Activated T-helper 1 cell treated with anti-CD3 and anti-CD28 coated beads, Interleukin-12 subunit alpha, Interleukin-12 subunit beta, Interleukin-2, Interleukin-4 antibody, amounts not matched to agents 30 ng/mL and 10 ng/mL and 1 ng/mL, durations not matched to agents 14 hours and 24 hours and 36 hours (primary cell): ENCODE measurements at regions not wholly inside any gene's neighbourhood (a gene's known extent, or its start where the extent isn't known, plus 50 kb on each side); places are given as distances from the start of the nearest gene placed in this dataset.
"Not testable (repeated sequence)": the region's sequence is repeated elsewhere in the genome, so short reads cannot be mapped to it uniquely, and the experiment has no call there.

ENCODE experiments used
- DNase-seq: peaks from one replicate; pipeline ENCODE4 v3.0.0; 2021; ENCODE audit warnings: low spot score
- H3K27ac Mint-ChIP-seq: one replicate; pipeline ENCODE4 v1.8.0; 2021; ENCODE audit warnings: mild to moderate bottlenecking, mixed read lengths
- H3K27me3 Mint-ChIP-seq: one replicate; pipeline ENCODE4 v1.8.0; 2022; ENCODE audit warnings: mild to moderate bottlenecking, moderate library complexity, mixed read lengths; ENCODE audit not compliant: insufficient read depth
- H3K36me3 Mint-ChIP-seq: one replicate; pipeline ENCODE4 v1.8.0; 2021; ENCODE audit warnings: low read depth, mixed read lengths
- H3K4me1 Mint-ChIP-seq: one replicate; pipeline ENCODE4 v1.8.0; 2021; ENCODE audit warnings: low read depth, mixed read lengths
- H3K4me3 Mint-ChIP-seq: one replicate; pipeline ENCODE4 v1.8.0; 2021; ENCODE audit warnings: mild to moderate bottlenecking, moderate library complexity, mixed read lengths
- H3K9me3 Mint-ChIP-seq: one replicate; pipeline ENCODE4 v1.8.0; 2021; ENCODE audit warnings: mixed read lengths
- intact Hi-C: fragments of 100-400 bp; cut with micrococcal nuclease; formaldehyde crosslinking; loops from one replicate; pipeline ENCODE4 v1.15.1; 2024

DNA sequence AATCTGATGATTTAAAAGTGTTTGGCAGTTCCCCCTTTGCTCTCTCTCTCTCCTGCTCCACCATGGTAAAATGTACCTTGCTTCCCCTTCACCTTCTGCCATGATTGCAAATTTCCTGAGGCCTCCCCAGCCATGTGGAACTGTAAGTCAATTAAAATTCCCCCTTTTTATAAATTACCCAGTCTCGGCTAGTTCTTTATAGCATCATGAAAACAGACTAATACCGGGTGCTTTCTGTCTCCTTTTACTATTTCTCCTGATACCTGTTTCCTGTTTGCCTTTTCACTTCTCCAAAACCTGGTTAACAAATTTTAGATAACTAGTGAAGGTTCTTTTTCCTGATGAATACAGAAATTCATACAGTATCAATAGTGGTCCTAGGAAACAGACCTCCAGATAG is 1670.3 kb downstream of the MRPL39 start:
- H3K9me3 Mint-ChIP-seq, result no peaks in the 10 kb centered on the region
- intact Hi-C loops, result loop anchor here (2.0 kb wide), 1 partner anchor 32 kb away; no protein-coding TSS in a partner anchor
- H3K36me3 Mint-ChIP-seq, result no peaks in the 10 kb centered on the region
- DNase-seq, result no peak
- H3K27me3 Mint-ChIP-seq, result peaks cover 11% of the 10 kb centered on the region
- H3K27ac Mint-ChIP-seq, result no peak overlapping the region
- H3K4me3 Mint-ChIP-seq, result no peak overlapping the region
- no peaks in the 10 kb centered on the region for H3K4me1 Mint-ChIP-seq

DNA sequence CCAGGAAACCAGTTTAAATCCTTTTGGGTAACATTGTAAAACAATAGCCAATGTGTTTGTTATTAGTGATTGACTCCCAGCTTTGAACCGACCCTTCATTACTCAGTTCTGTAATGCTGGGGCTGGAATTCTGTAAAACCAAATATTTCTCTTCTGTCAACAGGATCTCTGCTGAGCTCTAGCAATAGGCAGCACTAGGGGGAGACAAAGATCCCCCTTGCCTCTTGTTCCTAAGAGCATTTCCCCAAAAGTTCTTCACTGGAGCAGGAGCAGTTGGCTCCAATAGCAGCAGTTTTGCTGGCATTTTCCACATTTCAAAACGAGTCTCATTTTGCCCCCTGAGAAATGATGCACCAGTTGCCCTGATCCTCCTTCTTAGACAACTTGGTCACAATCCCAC is 1671.1 kb downstream of the MRPL39 start:
- Mint-ChIP-seq H3K27ac (no peak overlapping the region), H3K36me3 (no peaks in the 10 kb centered on the region), H3K27me3 (peaks cover 8% of the 10 kb centered on the region), H3K4me1 (no peaks in the 10 kb centered on the region), H3K9me3 (no peaks in the 10 kb centered on the region), H3K4me3 (no peak overlapping the region)
- intact Hi-C loops, result loop anchor here (2.0 kb wide), 1 partner anchor 33 kb away; no protein-coding TSS in a partner anchor
- no peak for DNase-seq

DNA sequence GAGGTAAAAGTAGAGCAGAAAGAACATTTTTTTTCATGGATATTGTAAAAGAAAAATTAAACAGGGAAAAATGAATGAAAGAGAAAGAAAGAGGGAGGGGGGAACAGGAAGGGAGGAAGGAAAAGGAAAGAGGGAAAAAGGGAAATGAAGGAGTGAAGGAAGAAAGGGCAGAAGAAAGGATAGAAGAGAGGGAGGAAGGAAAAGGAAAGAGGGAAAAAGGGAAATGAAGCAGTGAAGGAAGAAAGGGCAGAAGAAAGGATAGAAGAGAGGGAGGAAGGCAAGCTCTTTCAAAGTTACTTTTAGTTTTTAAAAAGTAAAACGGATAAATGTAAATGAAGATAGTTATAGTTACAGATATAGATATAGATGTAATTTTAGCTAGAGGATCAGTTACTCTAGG is 1676.7 kb downstream of the MRPL39 start:
- Mint-ChIP-seq H3K36me3 (no peaks in the 10 kb centered on the region), H3K27ac (no peak overlapping the region), H3K4me3 (no peak overlapping the region), H3K9me3 (no peaks in the 10 kb centered on the region), H3K4me1 (no peaks in the 10 kb centered on the region), H3K27me3 (peaks cover 5% of the 10 kb centered on the region)
- no peak for DNase-seq
- intact Hi-C loops, result no loop called here

DNA sequence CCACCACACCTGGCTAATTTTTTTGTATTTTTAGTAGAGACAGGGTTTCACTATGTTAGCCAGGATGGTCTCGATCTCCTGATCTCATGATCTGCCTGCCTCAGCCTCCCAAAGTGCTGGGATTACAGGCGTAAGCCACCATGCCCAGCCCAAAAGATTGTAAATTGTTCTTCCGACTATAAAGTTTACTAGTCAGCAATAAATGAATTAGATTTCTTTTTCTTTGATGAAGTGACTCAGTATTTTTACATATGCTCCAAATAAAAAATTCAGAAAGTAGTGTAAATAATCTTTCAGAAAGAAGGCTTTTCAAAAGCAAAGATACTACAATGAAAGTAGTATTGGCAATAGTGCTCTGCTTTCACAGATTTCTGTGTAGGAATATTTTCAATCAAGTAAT is 1680.9 kb downstream of the MRPL39 start:
- H3K27ac Mint-ChIP-seq, intact Hi-C loops, H3K4me3 Mint-ChIP-seq, H3K9me3 Mint-ChIP-seq, H3K36me3 Mint-ChIP-seq, H3K27me3 Mint-ChIP-seq, DNase-seq: not testable (repeated sequence)
- peaks cover 16% of the 10 kb centered on the region for H3K4me1 Mint-ChIP-seq

DNA sequence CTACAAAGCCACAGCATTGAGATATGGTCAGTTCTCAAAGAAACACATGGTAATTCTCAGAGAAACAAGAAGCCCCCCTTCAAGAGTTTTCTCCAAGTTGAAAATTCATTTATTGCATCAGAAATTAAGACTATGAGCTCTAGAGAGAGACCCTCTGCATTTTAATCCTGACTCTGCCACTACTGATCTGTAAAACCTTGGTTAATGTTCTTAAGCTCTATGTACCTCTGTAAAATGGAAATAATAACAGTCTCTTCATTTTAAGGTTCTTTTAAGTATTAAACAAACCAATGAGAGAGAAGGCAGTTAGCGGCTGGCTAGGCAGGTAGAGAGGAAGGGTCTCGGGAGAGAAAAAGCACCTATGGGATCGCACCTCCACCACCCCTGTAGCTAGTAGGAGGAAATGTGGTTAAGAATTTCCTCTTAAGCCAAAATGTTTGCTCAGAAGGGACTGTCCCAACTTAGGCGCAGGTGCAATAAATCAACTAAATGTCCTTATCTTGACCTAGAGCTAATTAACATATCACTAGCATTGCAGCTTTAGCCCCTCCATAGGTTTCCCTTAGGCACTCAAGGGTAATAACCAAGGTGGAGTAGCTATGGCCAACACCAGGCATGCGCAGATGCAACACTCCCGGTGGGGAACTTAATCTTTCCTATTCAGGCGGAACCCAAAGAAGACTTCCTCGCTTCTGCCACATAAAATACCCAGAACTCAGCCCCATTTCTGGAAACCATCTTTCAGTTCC is 1685.4 kb downstream of the MRPL39 start:
- Mint-ChIP-seq H3K9me3 (no peaks in the 10 kb centered on the region), H3K27me3 (peaks cover 8% of the 10 kb centered on the region), H3K36me3 (no peaks in the 10 kb centered on the region), H3K27ac (no peak overlapping the region), H3K4me1 (peaks cover 19% of the 10 kb centered on the region), H3K4me3 (no peak overlapping the region)
- intact Hi-C loops, result no loop called here
- no peak for DNase-seq

DNA sequence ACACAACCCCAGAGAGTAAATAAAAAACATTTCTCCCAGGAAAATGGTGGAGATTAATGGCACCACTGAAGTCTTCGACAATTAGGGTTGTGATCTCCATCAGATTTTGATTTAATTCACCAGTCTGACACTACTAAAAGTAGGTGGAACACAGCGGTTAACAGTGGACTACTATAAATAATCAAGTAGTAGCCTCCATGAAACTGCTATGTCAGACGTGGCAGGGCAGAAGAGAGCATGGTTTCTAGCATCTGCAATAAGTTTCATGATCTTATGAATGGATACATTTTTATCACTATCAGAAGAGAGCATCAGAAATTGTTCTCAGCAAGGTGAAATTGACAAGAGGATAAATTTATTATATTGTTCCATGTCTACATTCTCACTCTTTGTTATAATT is 1706.6 kb downstream of the MRPL39 start:
- Mint-ChIP-seq H3K4me1 (no peaks in the 10 kb centered on the region), H3K27me3 (no peaks in the 10 kb centered on the region), H3K4me3 (no peak overlapping the region), H3K9me3 (peaks cover 9% of the 10 kb centered on the region), H3K36me3 (no peaks in the 10 kb centered on the region), H3K27ac (no peak overlapping the region)
- intact Hi-C loops, result no loop called here
- DNase-seq, result no peak

DNA sequence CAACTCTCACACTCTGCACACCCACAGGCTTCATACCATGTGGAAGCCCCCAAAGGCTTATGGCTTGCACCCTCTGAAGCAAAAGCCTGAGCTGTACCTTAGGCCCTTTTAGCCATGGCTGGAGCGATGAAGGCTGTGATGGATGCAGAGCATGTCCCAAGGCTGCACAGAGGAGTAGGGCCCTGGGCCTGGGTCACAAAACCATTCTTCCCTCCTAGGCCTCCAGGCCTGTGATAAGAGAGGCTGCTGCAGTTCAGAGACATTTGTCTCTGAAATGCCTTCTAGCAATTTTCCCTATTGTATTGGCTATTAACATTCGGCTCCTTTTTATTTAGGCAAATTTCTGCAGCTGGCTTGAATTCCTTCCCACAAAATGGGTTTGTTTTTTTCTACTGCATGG is 1707.7 kb downstream of the MRPL39 start:
- H3K4me3 Mint-ChIP-seq, result no peak overlapping the region
- H3K36me3 Mint-ChIP-seq, result no peaks in the 10 kb centered on the region
- intact Hi-C loops, result no loop called here
- no peak overlapping the region for H3K27ac Mint-ChIP-seq
- peaks cover 9% of the 10 kb centered on the region for H3K9me3 Mint-ChIP-seq
- no peaks in the 10 kb centered on the region for H3K4me1 Mint-ChIP-seq
- no peaks in the 10 kb centered on the region for H3K27me3 Mint-ChIP-seq
- DNase-seq, result no peak

DNA sequence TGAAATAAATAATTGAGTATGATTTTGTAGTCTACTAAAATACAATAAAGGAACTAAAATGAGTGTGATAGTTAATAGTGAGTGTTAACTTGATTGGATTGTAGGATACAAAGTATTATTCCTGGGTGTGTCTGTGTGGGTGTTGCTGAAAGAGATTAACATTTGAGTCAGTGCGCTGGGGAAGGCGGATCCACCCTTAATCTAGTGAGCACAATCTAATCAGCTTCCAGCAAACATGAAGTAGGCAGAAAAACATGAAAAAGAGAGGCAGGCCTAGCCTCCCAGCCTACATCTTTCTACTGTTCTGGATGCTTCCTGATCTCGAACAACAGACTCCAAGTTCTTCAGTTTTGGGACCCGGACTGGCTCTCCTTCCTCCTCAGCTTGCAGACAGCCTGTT is 1716.6 kb downstream of the MRPL39 start:
- H3K27ac Mint-ChIP-seq, result no peak overlapping the region
- H3K27me3 Mint-ChIP-seq, result peaks cover 1% of the 10 kb centered on the region
- H3K4me3 Mint-ChIP-seq, result no peak overlapping the region
- intact Hi-C loops, result no loop called here
- no peaks in the 10 kb centered on the region for H3K36me3 Mint-ChIP-seq
- no peaks in the 10 kb centered on the region for H3K9me3 Mint-ChIP-seq
- peaks cover 9% of the 10 kb centered on the region for H3K4me1 Mint-ChIP-seq
- no peak for DNase-seq

DNA sequence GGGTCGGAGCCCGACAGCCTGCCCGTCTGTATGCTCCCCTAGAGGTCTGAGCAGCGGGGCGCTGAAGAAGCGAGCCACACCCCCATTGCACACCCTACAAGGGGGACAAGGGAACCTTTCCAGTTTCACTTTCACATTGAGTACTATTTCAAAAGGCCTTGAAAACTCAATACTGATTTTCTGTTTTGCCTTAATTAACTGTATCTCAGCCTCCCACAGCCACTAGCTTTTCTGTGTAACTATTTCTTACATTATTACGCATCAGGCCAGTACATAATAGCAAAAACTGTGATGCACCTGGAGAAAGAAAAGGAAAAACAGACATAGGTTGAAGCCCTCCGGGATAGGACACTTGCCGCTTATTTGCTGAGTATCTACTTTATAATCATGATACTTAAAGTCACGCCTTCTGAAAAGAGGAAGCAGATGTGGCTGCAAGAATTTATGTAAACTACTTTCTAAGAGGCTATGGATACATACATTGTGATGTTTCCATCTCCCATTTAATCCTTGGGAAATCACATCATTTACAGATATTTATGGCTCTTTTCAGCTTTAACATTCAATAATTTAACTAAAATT is 1719.5 kb downstream of the MRPL39 start:
- Mint-ChIP-seq H3K27me3 (peaks cover 1% of the 10 kb centered on the region), H3K36me3 (no peaks in the 10 kb centered on the region), H3K4me3 (peak overlapping the region; percentile 55), H3K9me3 (no peaks in the 10 kb centered on the region), H3K4me1 (peaks cover 9% of the 10 kb centered on the region), H3K27ac (no peak overlapping the region)
- DNase-seq, result peak; percentile 18
- intact Hi-C loops, result no loop called here

DNA sequence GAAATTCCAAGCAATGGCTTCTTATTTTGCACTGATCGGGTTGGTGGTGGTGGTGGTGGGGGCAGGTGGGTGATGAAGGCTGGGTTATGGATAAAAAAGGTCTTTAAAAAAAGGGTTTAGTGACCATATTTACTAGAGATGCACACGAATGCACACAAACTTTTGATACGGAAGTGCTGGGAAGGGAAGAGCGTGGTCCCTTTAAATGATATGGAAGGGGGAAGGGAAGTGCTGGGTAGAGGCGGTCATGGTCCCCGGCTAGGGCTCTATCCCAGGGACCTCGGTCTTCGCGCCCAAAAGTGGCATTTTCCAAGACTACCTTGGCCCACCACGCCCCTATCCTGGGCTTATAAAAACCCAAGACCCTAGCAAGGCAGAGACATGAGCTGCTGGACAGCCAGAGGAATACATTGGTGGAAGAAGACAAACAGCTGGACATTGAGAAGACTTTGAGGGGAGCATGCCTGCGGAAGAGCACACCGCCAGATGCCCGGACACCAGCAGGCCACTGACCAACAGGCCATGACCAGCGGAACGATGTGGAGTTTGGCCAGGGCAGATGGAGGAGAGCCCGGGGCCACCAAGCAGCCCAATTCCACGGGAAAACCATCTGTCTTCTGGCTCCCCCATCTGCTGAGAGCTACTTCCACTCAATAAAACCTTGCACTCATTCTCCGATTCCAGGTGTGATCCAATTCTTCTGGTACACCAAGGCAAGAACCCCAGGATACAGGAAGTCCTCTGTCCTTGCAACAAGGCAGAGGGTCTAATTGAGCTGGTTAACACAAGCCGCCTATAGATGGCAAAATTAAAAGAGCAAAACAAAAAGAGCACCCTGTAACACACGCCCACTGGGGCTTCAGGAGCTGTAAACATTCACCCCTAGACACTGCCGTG is 1720.2 kb downstream of the MRPL39 start:
- Mint-ChIP-seq H3K36me3 (no peaks in the 10 kb centered on the region), H3K27me3 (peaks cover 1% of the 10 kb centered on the region), H3K4me1 (peaks cover 9% of the 10 kb centered on the region), H3K9me3 (no peaks in the 10 kb centered on the region), H3K4me3 (peak overlapping the region; percentile 55), H3K27ac (no peak overlapping the region)
- intact Hi-C loops, result no loop called here
- no peak for DNase-seq

DNA sequence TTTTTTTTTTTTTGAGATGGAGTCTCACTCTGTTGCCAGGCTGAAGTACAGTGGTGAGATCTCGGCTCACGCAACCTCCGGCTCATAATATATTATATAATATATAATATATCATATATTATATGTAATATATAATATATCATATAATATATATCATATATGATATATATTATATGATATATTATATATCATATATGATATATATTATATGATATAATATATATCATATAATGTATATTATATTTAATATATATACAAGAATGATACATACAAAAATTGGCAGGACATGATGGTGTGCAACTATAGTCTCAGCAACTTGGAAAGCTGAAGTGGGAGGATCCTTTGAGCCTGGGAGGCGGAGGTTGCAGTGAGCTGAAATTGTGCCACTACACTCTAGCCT is 1725.5 kb downstream of the MRPL39 start:
- Mint-ChIP-seq H3K27ac (no peak overlapping the region), H3K9me3 (no peaks in the 10 kb centered on the region), H3K27me3 (peaks cover 3% of the 10 kb centered on the region), H3K36me3 (no peaks in the 10 kb centered on the region), H3K4me3 (no peak overlapping the region), H3K4me1 (no peaks in the 10 kb centered on the region)
- intact Hi-C loops, result no loop called here
- no peak for DNase-seq

DNA sequence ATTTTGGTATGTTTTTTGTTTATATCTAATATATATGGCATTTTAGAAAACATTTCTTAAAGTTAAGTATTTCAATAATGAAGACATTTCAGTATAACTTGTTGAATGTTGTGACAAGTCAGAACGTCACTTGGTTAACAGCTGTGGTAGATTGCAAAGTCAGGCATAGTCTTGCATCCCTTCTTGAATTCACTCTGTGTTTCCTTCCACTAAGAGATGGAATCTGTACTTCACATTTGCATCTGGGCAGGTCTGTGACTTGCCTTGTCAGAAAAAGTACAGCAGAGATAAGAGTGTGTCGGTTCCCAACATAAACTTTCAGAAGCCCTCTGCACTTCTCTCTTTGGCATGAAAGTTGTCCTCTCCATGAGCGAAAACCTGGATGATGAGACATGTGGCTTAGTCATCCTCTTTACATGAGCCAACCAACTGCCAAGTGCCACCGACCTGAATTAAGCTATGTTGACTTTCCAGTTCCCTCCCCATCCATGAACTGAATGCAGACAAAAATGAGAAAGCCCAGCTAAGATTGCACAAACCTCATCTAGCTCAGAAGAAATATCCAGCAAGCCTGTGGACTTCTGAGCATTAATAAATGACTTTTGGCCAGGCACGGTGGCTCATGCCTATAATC is 1730.2 kb downstream of the MRPL39 start:
- H3K9me3 Mint-ChIP-seq, result no peaks in the 10 kb centered on the region
- intact Hi-C loops, result no loop called here
- no peaks in the 10 kb centered on the region for H3K36me3 Mint-ChIP-seq
- DNase-seq, result no peak
- no peak overlapping the region for H3K27ac Mint-ChIP-seq
- H3K27me3 Mint-ChIP-seq, result peaks cover 2% of the 10 kb centered on the region
- H3K4me1 Mint-ChIP-seq, result no peaks in the 10 kb centered on the region
- no peak overlapping the region for H3K4me3 Mint-ChIP-seq

DNA sequence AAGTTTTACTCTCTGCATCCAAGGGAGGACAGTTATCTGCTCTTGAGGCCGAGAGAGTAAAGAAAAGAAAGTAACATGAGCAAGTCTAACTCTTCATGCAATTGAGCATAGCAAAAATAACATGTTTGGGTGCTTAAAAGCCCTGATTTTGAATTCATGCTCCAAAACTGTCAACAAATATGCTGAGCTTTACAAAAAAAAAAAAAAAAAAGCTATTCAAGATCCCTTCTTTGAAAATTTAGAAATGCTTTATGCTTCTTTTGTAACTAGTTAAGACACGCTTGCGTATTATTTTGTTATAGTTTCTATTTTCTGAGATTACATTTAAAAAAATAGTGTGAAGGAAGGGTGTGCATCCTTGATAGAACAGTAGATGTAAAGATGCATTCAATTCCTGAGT is 1733.0 kb downstream of the MRPL39 start:
- Mint-ChIP-seq H3K36me3 (no peaks in the 10 kb centered on the region), H3K4me1 (no peaks in the 10 kb centered on the region), H3K9me3 (no peaks in the 10 kb centered on the region), H3K27ac (no peak overlapping the region), H3K27me3 (peaks cover 2% of the 10 kb centered on the region), H3K4me3 (no peak overlapping the region)
- intact Hi-C loops, result no loop called here
- no peak for DNase-seq
